GM12872 (cell line): ENCODE measurements at regions not wholly inside any gene's neighbourhood (a gene's known extent, or its start where the extent isn't known, plus 50 kb on each side); places are given as distances from the start of the nearest gene placed in this dataset.

Source experiments
- CTCF ChIP-seq: IDR thresholded peaks from 3 replicates; pipeline ENCODE4 v1.5.1; 2011; ENCODE audit warnings: low read depth, mild to moderate bottlenecking, low read length, moderate library complexity; ENCODE audit not compliant: insufficient read depth

- TF ChIP-seq CTCF = no peak
Observed at GRCh38 chr14:80056497-80056801, 154.9 kb downstream of the DIO2 start.

- TF ChIP-seq CTCF = peak; percentile 71
Observed at GRCh38 chr14:80055667-80056496, 155.4 kb downstream of the DIO2 start.

- TF ChIP-seq CTCF = no peak
Observed at GRCh38 chr14:80055226-80055625, 156.1 kb downstream of the DIO2 start.

- TF ChIP-seq CTCF = no peak
Observed at GRCh38 chr14:80054020-80054419, 157.3 kb downstream of the DIO2 start.

- TF ChIP-seq CTCF = no peak
Observed at GRCh38 chr14:80049055-80049454, 162.2 kb downstream of the DIO2 start.

- TF ChIP-seq CTCF = no peak
Observed at GRCh38 chr14:80047761-80048160, 163.5 kb downstream of the DIO2 start.

GRCh38 chr14:80037349-80037748 is 174.0 kb downstream of the DIO2 start:
- TF ChIP-seq CTCF = no peak
